GM18505 (cell line): ENCODE measurements at regions not wholly inside any gene's neighbourhood (a gene's known extent, or its start where the extent isn't known, plus 50 kb on each side); places are given as distances from the start of the nearest gene placed in this dataset.

Experiments used
- ATAC-seq: cut with Tn5 transposase; IDR thresholded peaks from one replicate; pipeline ENCODE4 v1.9.1; 2021; ENCODE audit not compliant: unreplicated experiment
- POLR2A ChIP-seq: IDR thresholded peaks from 4 replicates; pipeline ENCODE4 v1.6.1; 2011; ENCODE audit warnings: borderline replicate concordance; ENCODE audit not compliant: insufficient read depth, insufficient read length; ENCODE audit errors: extremely low read depth

GRCh38 chr10:130430852-130431704 lies 294.9 kb downstream of the GLRX3 start:
- TF ChIP-seq POLR2A, result no peak
- no peak for ATAC-seq

GRCh38 chr10:130432271-130432670 lies 296.1 kb downstream of the GLRX3 start:
- ATAC-seq, result no peak
- no peak for TF ChIP-seq POLR2A

- ATAC-seq, result no peak
- TF ChIP-seq POLR2A, result no peak
Observed at GRCh38 chr10:130432850-130433249, 296.7 kb downstream of the GLRX3 start.

- no peak for ATAC-seq
- no peak for TF ChIP-seq POLR2A
Observed at GRCh38 chr10:130434446-130435385, 298.5 kb downstream of the GLRX3 start.

- no peak for TF ChIP-seq POLR2A
- ATAC-seq, result no peak
Observed at GRCh38 chr10:130435961-130436360, 299.8 kb downstream of the GLRX3 start.

DNA sequence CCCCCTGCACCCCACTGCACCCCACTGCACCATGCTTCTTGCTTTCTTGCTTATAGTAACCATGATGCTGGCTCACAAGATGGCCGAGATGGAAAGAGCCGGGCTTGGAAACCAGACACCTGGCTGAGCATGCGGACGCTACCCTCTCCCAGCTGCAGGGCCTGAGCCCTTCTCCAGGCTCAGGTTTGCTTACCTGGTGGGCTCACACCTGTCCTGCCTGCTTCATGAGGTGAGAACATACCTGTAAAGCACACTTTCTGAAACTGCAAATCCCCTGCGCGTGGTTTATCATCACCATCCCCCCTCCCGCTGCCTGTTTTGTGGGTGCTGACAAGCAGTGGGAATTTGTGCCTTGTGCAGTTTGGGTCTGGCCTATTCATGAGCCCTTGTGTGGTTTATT lies 302.7 kb downstream of the GLRX3 start:
- no peak for ATAC-seq
- no peak for TF ChIP-seq POLR2A

GRCh38 chr10:130439766-130440165 lies 303.6 kb downstream of the GLRX3 start:
- ATAC-seq, result no peak
- TF ChIP-seq POLR2A, result no peak

GRCh38 chr10:130440494-130440893 lies 304.3 kb downstream of the GLRX3 start:
- TF ChIP-seq POLR2A, result no peak
- no peak for ATAC-seq

GRCh38 chr10:130440971-130441370 lies 304.8 kb downstream of the GLRX3 start:
- no peak for TF ChIP-seq POLR2A
- no peak for ATAC-seq

DNA sequence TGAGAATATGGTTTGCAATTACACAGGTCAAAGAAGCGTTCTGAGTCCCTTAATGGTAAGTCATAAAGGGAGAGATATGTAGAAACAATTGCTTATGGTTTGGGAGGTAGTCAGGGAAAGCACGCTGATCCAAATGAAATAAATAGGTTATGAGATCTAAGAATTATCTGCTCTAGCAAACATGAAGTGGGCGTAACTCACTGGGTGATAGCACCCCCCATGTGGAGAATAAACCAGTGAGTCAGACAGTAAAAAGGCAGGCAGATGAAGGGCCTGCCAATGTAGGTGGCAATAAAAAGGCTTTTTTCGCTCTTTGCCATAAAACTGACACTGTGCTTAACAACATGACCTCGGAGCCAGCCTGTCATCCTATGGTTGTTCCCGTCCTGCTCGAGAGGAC lies 306.9 kb downstream of the GLRX3 start:
- TF ChIP-seq POLR2A, result no peak

GRCh38 chr10:130453036-130453720 lies 317.0 kb downstream of the GLRX3 start:
- TF ChIP-seq POLR2A, result no peak
- no peak for ATAC-seq

More for the DNA sequence above, 306.9 kb downstream of the GLRX3 start:
- ATAC-seq, result no peak

GRCh38 chr10:130453721-130454542 lies 317.7 kb downstream of the GLRX3 start:
- TF ChIP-seq POLR2A, result no peak
- no peak for ATAC-seq
